GM12875 (cell line): ENCODE measurements at regions not wholly inside any gene's neighbourhood (a gene's known extent, or its start where the extent isn't known, plus 50 kb on each side); places are given as distances from the start of the nearest gene placed in this dataset.

Experiments
- H3K4me3 ChIP-seq: one replicate; pipeline ENCODE4 v1.5.1; 2011; ENCODE audit warnings: low read depth, low read length, control low read depth
- CTCF ChIP-seq: IDR thresholded peaks from 2 replicates; pipeline ENCODE4 v1.5.1; 2011; ENCODE audit warnings: low read depth, mild to moderate bottlenecking, control low read depth, inconsistent platforms, low read length, moderate library complexity, borderline replicate concordance; ENCODE audit not compliant: insufficient read depth

- H3K4me3 ChIP-seq = no peak overlapping the region
- no peak for TF ChIP-seq CTCF
These were observed 99.1 kb upstream of the CAMK1G start for GRCh38 chr1:209484429-209484828.

GRCh38 chr1:209485167-209485566, 98.3 kb upstream of the CAMK1G start:
- H3K4me3 ChIP-seq = no peak overlapping the region
- TF ChIP-seq CTCF = no peak

GRCh38 chr1:209485751-209486150, 97.8 kb upstream of the CAMK1G start:
- TF ChIP-seq CTCF = no peak

GRCh38 chr1:209486861-209487593, 96.5 kb upstream of the CAMK1G start:
- no peak for TF ChIP-seq CTCF
- H3K4me3 ChIP-seq = no peak overlapping the region

More at GRCh38 chr1:209485751-209486150, 97.8 kb upstream of the CAMK1G start:
- H3K4me3 ChIP-seq = no peak overlapping the region

GRCh38 chr1:209490013-209490412, 93.5 kb upstream of the CAMK1G start:
- no peak for TF ChIP-seq CTCF
- H3K4me3 ChIP-seq = no peak overlapping the region

- H3K4me3 ChIP-seq = no peak overlapping the region
- TF ChIP-seq CTCF = no peak
These were observed 92.5 kb upstream of the CAMK1G start for GRCh38 chr1:209491031-209491430.

- no peak overlapping the region for H3K4me3 ChIP-seq
- no peak for TF ChIP-seq CTCF
These were observed 92.0 kb upstream of the CAMK1G start for GRCh38 chr1:209491496-209491895.
